Body of pancreas (tissue), 4 donors: ENCODE measurements at regions not wholly inside any gene's neighbourhood (a gene's known extent, or its start where the extent isn't known, plus 50 kb on each side); places are given as distances from the start of the nearest gene placed in this dataset.

Source experiments
- POLR2A ChIP-seq, 3 donors: fragments of 450-650 bp; IDR thresholded peaks; one replicate each; pipeline ENCODE4 v1.6.1; 2016; ENCODE audit warnings: antibody characterized with exemption in 3 of 3, mild to moderate bottlenecking in 2 of 3
- TF ChIP-seq, protein P1 (sequence below), 7 experiments: fragments of 450-650 bp in 4 of 7; fragments of 200-600 bp in 3 of 7; sonication (generic) in 3 of 7; IDR thresholded peaks; one replicate each; pipeline ENCODE4 v1.5.1; 2016 to 2019; ENCODE audit warnings: antibody characterized with exemption in 7 of 7

DNA sequence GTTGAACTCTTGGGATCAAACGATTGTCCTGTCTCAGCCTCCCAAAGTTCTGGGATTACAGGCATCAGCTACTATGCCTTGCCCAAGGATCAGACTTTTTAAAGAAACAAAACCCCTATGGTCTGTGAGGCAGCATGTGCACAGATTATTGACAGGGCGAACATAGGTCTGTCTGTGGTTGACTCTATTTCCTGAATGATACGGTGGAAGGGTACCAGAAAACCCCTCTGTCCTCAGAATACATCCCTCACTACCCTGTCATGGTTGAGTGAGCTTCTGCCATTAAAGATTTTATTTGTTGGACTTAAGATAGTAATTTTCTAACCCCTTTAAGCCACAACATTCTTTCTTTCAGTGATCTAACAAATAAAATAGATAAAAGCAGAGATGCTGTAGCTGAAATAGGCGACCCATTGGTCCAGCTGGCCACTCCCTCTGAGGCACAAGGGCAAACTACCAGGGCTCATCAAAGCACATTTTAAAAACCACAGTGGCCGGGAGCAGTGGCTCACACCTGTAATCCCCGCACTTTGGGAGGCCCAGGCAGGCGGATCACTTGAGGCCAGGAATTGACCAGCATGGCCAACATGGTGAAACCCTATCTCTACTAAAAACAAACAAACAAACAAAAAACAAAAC lies 84.9 kb upstream of the ANKRD55 start:
- TF ChIP-seq, protein P1, sequence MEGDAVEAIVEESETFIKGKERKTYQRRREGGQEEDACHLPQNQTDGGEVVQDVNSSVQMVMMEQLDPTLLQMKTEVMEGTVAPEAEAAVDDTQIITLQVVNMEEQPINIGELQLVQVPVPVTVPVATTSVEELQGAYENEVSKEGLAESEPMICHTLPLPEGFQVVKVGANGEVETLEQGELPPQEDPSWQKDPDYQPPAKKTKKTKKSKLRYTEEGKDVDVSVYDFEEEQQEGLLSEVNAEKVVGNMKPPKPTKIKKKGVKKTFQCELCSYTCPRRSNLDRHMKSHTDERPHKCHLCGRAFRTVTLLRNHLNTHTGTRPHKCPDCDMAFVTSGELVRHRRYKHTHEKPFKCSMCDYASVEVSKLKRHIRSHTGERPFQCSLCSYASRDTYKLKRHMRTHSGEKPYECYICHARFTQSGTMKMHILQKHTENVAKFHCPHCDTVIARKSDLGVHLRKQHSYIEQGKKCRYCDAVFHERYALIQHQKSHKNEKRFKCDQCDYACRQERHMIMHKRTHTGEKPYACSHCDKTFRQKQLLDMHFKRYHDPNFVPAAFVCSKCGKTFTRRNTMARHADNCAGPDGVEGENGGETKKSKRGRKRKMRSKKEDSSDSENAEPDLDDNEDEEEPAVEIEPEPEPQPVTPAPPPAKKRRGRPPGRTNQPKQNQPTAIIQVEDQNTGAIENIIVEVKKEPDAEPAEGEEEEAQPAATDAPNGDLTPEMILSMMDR (IDR thresholded peaks at IDR 0.05), result no peak
- TF ChIP-seq POLR2A (IDR thresholded peaks at IDR 0.05), result no peak
